Left renal cortex interstitium (tissue), 4 donors: ENCODE measurements at regions not wholly inside any gene's neighbourhood (a gene's known extent, or its start where the extent isn't known, plus 50 kb on each side); places are given as distances from the start of the nearest gene placed in this dataset.
"Not testable (repeated sequence)": the region's sequence is repeated elsewhere in the genome, so short reads cannot be mapped to it uniquely, and the experiment has no call there.

ENCODE experiments used
- DNase-seq, 4 donors: peaks; one replicate each; pipeline ENCODE4 v3.0.0-alpha.2; 2013; ENCODE audit warnings: low read depth in 4 of 4, low spot score in 2 of 4, missing footprints in 1 of 4

- no peak for DNase-seq
Observed at GRCh38 chr3:56928379-56929068, 126.8 kb upstream of the ARHGEF3 start.

- no peak for DNase-seq
Observed at GRCh38 chr3:56927855-56928254, 126.1 kb upstream of the ARHGEF3 start.

GRCh38 chr3:56926947-56927282 lies 125.2 kb upstream of the ARHGEF3 start:
- no peak for DNase-seq

DNA sequence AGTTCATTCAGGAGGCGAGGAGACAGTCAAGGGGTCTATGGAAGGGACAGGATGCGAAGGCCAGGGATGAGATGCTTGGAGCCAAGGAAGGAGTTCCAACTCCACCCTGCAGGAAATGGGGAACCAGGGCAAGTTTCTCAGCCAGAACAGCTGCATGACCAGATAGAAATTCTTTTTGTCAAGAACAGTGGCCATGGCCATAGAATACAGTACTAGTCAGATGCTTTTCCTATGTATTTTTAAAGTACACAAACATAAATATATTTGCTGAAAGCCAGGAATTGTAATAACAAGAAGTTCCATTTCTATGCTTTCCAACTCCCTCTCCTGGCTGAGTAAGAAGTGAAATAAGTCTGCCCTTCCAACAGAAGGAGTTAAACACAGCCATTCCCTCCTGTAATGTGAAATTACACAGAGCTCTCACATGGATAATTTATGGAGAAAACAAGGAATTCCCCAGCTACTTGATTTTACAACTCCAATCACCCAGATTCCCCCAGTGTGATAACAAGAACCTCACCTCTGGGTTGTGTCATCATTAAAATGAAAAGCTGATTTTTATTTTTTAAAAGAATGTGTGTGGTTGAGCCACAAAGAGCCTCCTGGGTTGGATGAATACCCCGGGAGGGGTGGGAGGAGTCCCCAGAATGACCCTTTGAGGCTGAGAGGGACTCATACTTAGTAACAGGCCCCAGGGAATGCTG lies 124.6 kb upstream of the ARHGEF3 start:
- DNase-seq, result no peak

GRCh38 chr3:56924700-56925099 lies 123.0 kb upstream of the ARHGEF3 start:
- DNase-seq, result not testable (repeated sequence)

DNA sequence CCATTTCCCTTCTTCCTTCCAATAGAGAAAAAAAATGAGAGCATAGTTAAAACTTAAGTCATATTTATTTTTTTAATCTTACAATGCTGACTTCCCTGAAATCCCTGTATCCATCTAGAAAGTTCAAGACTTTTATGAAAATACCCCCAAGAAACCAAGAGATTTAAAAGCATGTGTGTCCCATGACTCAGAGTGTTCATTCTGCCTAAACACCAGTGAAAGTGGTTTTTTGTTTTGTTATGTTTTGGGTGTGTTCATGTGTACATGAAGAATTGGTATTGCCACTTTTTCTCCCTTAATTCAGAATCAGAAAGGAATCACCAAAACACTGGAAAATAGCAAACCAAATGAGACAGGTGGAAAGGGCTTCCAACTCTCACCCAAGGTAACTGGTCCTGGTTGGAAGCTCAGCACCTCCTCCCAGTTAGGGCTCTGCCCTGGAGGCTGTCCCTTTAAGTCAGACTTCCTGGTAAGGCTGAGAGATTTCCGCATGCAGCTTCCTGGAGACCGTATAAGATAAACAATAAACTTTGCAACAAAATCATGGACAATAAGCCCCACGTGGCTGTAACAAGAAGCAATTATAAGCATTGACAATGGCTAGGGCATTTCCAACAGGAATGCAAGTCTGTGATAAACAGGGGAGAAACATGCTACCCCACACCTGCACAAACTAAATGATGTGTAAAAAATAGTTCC lies 121.9 kb upstream of the ARHGEF3 start:
- no peak for DNase-seq

- no peak for DNase-seq
Observed at GRCh38 chr3:56921573-56922453, 120.1 kb upstream of the ARHGEF3 start.

DNA sequence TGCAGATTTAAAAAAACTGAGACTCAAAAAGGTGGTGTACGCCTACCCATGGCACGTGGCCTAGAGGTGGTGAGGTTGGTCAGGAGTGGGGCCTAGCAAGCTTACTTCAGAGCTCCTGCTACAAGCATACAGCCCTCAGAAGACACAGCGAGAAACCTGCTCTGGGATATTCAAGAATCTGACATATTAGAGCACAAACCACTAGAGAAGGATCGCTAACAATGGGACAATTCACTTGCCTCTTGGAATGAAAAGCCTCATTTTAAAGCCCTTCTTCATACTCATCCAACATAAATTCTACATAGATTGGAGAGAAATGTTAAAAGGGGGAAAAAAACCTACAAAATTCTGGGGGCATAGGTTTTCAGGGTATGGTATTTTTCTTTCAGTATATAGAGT lies 118.0 kb upstream of the ARHGEF3 start:
- DNase-seq, result no peak

DNA sequence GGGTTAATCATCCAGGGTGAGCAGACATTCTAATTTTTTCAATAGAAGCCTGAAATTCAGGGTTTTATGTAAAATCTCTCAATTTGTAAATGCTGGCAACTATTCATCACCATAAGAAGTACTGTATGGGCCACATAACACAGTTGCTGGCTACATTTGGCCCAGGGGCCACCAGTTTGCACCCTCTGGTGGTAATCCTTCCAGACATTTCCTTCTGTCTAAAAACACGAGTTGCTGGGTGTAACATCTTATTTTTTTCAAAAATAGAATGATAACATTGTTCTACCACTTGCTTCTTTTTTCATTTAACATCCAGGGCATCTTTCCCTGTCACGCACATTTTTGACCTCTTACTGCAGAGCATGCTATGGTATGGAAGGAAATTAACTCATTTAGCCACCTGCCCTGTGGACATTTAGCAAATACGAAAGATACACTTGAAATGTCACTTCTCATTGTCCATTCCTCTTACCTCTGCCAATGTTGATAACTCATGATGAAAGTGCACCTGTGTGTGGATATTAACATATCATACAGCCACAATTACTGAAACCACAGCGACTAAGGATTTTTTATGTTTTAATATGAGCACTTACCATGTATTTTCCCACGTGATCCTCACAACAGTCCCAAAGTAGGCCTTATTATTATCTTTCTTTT lies 117.5 kb upstream of the ARHGEF3 start:
- DNase-seq, result no peak

GRCh38 chr3:56918111-56918568 lies 116.4 kb upstream of the ARHGEF3 start:
- no peak for DNase-seq

- no peak for DNase-seq
Observed at GRCh38 chr3:56917361-56918110, 115.8 kb upstream of the ARHGEF3 start.

GRCh38 chr3:56916716-56917360 lies 115.1 kb upstream of the ARHGEF3 start:
- DNase-seq, result no peak

GRCh38 chr3:56915966-56916586 lies 114.3 kb upstream of the ARHGEF3 start:
- DNase-seq, result no peak

DNA sequence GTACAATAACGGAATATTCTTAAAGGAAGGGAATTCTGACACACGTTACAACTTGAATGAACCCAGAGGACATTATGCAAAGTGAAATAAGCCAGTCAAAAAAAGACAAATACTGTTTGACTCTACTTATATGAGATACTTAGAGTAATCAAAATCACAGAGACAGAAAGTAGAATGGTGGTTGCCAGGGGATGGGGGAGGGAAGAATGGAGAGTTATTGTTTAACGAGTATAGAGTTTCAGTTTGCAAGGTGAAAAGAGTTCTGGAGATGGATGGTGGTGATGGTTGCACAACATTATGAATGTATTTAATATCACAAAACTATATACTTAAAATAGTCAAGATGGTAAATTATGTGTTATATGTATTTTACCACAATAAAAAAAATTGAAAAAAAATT lies 112.9 kb upstream of the ARHGEF3 start:
- DNase-seq, result no peak

DNA sequence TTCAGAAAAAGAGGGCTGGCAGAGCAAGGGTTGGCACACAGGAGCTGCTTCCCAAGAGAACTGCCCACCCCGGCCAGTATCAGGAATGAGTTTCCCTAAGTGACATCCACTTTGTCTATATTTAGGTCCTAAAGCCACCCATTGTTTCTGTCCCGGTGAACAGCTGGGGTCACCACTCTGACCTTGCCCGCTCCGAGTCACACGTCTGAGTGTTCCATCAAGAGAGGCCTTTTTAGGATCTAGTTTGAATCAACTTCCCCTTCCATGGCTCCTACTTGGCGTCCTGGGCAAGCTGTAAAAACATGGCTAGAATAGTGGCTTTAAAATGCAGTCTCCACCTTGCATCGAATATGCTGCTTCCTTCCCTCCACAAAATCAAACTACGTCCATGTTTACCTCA lies 109.6 kb upstream of the ARHGEF3 start:
- no peak for DNase-seq

DNA sequence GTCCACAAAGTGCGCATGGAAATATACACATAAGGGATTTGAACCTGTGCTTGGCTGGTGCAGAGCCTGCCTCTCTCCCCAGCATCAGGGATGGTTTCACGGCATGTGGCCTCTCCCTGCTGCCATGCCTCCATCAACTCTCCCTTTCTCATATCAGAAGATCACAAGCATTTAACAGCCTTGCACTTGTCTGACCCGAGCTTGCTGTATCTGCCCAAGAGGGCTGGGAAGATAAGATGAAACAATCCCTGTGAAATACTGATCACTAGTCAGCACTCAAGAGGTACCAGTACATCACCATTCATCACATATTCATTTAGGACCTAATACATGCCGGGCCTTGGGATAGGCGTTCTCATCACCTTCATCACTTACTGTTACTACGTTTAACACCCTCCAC lies 107.6 kb upstream of the ARHGEF3 start:
- no peak for DNase-seq

DNA sequence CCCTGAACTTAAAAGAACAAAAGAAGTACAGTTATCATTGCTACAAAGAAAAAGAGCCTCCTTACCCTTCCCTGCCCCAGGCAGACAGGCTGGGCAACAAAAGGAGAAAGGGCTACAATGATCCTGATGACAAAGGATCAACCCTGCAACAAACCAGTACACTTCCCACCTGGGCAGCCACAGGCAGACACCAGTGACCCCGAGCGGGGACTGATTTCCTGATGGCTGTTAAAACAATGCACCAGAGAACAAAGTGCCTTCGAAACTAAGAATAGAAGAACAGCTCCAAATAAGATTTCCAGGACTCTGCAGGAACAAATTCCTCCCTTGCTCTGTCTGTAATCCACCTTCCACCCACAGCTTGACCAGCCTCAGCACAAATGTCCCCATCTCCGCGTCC lies 106.3 kb upstream of the ARHGEF3 start:
- DNase-seq, result no peak

DNA sequence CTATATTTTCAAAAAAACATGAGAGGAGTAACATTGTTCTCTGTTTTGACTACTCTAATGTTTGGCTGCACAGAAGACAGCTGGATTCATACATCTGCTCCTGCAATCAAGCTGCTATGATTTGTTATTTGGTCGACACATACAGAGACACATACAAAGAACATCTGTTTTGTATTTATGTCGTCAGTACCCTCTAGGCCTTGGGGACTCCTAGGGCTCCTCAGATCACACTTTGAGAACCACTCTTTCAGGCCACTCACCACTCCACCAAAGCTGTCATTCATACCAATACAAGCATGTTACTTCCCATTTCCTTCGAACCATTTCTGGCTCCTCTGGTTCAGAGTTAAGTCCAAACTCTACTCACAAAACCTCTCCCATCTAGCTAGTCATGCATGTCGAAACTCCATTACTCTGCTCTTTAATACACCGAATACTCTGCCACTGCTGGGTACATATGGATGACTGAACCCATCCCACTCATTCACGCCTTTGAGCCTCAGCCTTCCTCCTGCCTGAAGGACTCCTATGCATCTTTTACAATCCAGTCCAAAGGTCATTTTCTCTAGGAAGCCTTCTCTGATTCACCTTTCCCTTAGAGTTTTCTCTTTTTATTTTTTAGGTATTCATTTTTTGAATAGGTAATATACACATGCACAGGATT lies 102.9 kb upstream of the ARHGEF3 start:
- DNase-seq, result no peak
